HS-5 (cell line): ENCODE measurements at regions not wholly inside any gene's neighbourhood (a gene's known extent, or its start where the extent isn't known, plus 50 kb on each side); places are given as distances from the start of the nearest gene placed in this dataset.
"Not testable (repeated sequence)": the region's sequence is repeated elsewhere in the genome, so short reads cannot be mapped to it uniquely, and the experiment has no call there.

Experiments
- DNase-seq: peaks from one replicate; pipeline ENCODE4 v3.0.0-alpha.2; 2012; ENCODE audit warnings: low read depth

- no peak for DNase-seq
Measured at GRCh38 chr15:57881361-57881760, 174.8 kb downstream of the POLR2M start.

- no peak for DNase-seq
Measured at GRCh38 chr15:57881972-57882371, 175.5 kb downstream of the POLR2M start.

GRCh38 chr15:57883701-57884100, 177.2 kb downstream of the POLR2M start:
- DNase-seq: no peak

GRCh38 chr15:57884936-57885335, 178.4 kb downstream of the POLR2M start:
- DNase-seq: no peak

GRCh38 chr15:57885435-57885834, 178.9 kb downstream of the POLR2M start:
- no peak for DNase-seq

GRCh38 chr15:57887825-57888224, 177.7 kb downstream of the ALDH1A2 start:
- DNase-seq: no peak

- peak; percentile 63 for DNase-seq
Measured at GRCh38 chr15:57890351-57890750, 175.2 kb downstream of the ALDH1A2 start.

GRCh38 chr15:57890878-57891277, 174.6 kb downstream of the ALDH1A2 start:
- DNase-seq: no peak

GRCh38 chr15:57892181-57892580, 173.3 kb downstream of the ALDH1A2 start:
- DNase-seq: no peak

GRCh38 chr15:57893040-57893439, 172.5 kb downstream of the ALDH1A2 start:
- no peak for DNase-seq

- DNase-seq: no peak
Measured at GRCh38 chr15:57895291-57895690, 170.2 kb downstream of the ALDH1A2 start.

GRCh38 chr15:57896114-57896513, 169.4 kb downstream of the ALDH1A2 start:
- no peak for DNase-seq

- DNase-seq: not testable (repeated sequence)
Measured at GRCh38 chr15:57896899-57897298, 168.6 kb downstream of the ALDH1A2 start.

GRCh38 chr15:57897870-57898269, 167.6 kb downstream of the ALDH1A2 start:
- no peak for DNase-seq

- peak; percentile 28 for DNase-seq
Measured at GRCh38 chr15:57902155-57902554, 163.4 kb downstream of the ALDH1A2 start.
